RPMI8226 (cell line): ENCODE measurements at regions not wholly inside any gene's neighbourhood (a gene's known extent, or its start where the extent isn't known, plus 50 kb on each side); places are given as distances from the start of the nearest gene placed in this dataset.
"Not testable (repeated sequence)": the region's sequence is repeated elsewhere in the genome, so short reads cannot be mapped to it uniquely, and the experiment has no call there.

Experiments
- DNase-seq: peaks from one replicate; pipeline ENCODE4 v3.0.0-alpha.2; 2015

DNA sequence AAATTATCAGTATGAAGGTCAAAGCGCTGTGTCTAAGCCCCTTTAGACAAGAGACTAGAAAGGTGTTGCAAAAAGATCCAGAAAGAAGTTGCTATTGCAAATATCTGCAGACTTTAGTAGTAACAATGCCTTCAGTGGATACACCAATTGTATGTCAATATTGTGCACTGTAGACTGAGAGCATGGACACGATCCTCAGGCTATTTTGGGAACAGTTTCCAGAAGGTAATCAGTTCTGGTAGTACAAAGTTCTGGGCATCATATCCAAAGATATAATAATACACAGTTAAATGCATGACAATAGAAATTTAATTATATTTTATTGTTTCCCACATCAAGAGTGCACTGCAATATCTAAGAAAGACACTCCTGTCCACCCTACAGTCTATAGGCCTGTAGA is 84.1 kb upstream of the LUZP2 start:
- DNase-seq, result no peak

DNA sequence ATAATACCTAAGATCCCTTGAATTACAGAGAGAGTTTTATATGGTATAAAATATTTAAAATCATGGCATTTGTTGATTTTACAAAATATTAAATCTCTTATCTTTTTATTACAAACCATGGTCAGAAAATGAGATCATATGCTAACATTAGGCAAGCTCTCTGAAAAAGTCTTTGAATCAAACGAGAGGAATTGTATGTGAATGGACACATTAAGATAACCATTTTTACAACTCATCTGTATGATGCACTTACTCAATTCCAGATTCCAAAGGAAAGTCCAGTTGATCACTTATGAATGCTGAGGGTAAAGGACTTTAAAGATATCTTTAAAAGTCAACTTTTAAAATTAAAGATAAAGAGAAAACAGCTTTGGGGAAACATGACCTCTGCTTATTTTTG is 83.5 kb upstream of the LUZP2 start:
- DNase-seq, result no peak

DNA sequence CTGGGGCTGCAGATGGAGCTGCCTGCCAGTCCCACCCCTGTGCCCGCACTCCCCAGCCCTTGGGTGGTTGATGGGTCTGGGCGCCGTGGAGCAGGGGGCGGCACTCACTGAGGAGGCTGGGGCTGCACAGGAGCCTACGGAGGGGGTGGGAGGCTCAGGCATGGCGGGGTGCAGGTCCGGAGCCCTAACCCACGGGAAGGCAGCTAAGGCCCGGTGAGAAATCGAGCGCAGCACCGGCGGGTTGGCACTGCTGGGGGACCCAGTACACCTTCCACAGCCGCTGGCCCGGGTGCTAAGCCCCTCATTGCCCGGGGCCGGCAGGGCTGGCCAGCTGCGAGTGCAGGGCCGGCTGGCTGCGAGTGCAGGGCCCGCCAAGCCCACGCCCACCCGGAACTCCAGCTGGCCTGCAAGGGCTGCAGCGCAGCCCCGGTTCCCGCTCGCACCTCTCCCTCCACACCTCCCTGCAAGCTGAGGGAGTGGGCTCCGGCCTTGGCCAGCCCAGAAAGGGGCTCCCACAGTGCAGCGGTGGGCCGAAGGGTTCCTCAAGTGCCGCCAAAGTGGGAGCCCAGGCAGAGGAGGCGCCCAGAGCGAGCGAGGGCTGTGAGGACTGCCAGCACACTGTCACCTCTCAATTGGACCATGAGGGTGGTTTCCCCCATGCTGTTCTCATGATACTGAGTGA is 80.8 kb upstream of the LUZP2 start:
- DNase-seq, result not testable (repeated sequence)

DNA sequence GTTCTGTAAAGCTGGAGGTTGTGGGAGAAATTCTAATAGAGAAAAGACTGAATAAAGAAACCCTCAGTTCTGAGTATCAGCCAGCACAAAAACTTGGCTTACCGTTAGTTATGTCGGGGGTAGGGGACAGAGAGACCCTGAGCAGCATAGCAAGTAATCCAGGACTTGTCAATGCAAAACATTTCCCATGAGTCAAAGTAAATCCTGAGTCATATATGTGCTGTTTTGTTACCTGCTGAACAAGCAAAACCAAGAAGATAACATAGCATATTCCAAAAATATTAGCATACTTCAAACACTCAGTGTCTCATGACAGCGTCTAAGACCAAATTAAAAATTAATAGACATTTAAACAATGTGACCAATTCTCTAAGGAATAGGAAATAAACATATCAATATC is 75.1 kb upstream of the LUZP2 start:
- DNase-seq, result no peak

DNA sequence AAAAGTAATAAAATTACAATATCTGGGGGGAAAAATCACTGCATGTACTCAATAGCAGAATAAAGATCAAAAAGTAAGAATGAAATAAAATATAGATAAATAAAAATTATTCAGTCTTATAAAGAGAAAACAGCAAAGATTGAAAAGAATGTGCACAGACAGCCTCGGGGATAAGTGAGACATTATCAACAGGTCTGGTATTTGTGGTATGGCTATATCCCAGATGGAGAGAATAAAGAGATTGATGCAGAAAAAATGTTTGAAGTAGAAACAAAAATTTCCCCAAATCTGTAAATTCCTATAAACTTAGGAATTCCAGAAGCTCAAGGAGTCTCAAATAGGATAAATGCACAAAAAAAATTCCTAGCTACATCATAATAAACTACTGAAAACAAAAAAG is 74.5 kb upstream of the LUZP2 start:
- DNase-seq, result no peak

DNA sequence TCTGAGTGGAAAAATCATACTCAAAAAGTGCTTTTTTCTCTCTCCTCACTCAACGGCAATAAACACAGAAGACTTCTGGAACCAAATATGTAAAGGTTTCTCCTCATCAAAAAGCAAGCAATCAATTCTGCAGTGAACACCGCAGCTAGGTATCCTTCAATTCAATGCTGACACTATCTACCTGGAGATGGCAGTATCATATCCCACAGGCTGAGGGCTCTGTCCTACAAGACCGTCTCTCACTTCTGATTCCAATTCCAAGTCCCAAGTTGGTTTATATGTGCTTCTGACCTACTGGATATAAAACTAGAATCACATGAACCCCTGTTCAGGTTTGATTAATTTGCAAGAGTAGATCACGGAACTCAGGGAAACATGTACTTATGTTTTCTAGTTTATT is 59.7 kb upstream of the LUZP2 start:
- DNase-seq, result no peak
